ENCODE measurements at regions not wholly inside any gene's neighbourhood (a gene's known extent, or its start where the extent isn't known, plus 50 kb on each side); places are given as distances from the start of the nearest gene placed in this dataset.
A peak's percentile ranks its signal among the peaks of the same experiment; 100 is the strongest.

DNA sequence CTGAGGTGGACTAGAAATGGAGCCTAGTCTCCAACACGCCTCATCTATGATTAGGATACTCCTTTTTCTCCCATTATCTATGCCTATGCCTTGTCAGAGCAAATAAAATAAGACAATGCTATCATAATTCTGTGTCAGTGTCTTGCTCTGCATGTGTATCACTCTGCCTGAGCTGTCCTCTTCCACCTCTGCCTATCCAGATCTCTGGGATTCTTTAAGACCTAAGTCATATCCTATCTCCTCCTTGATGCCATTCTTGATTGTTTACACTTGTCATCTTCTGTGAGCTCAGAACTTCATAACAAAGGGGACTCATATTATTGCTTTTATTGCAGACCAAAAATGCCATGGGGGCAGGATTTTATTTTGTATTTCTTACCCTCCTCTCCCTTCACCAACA, 351.2 kb upstream of the C9orf72 start:
- no peak for DNase-seq

DNA sequence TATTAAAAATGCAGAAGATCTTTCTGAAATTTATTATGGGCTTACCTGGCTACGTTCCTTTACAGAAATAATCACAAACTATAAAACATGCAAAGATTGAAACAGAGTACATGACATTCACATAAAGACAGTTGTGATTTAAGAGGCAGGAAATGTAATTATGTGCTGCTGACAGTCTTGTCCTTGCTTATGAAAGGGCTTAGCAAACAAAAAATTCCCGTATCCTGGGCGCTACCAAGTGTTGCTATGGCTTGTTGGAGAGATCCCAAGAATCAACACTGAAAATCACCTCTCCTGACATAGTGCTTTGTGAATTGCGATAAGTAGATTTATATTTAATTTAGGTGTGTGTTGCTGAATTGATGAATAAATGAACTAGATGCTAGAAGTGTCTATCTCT, 352.5 kb upstream of the C9orf72 start:
- DNase-seq: no peak

DNA sequence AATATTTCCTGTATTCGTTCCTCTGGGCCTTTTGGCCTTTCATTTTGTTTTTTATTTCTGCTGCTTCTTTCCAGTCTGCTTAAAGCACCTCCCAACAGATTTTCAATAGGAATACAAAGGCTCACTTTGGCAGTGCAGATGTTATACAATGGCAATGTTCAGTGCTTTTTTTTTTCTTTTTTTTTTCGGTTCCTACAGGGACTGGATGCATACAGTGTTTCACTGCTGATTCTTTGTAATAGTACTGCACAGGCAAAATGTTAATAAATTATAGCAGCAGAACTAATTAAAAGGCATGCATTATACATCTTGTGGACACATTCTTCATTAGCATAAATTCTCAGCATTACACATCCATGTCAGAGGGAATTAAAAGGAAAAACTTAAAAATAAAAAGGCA, 356.6 kb upstream of the C9orf72 start:
- DNase-seq: no peak

DNA sequence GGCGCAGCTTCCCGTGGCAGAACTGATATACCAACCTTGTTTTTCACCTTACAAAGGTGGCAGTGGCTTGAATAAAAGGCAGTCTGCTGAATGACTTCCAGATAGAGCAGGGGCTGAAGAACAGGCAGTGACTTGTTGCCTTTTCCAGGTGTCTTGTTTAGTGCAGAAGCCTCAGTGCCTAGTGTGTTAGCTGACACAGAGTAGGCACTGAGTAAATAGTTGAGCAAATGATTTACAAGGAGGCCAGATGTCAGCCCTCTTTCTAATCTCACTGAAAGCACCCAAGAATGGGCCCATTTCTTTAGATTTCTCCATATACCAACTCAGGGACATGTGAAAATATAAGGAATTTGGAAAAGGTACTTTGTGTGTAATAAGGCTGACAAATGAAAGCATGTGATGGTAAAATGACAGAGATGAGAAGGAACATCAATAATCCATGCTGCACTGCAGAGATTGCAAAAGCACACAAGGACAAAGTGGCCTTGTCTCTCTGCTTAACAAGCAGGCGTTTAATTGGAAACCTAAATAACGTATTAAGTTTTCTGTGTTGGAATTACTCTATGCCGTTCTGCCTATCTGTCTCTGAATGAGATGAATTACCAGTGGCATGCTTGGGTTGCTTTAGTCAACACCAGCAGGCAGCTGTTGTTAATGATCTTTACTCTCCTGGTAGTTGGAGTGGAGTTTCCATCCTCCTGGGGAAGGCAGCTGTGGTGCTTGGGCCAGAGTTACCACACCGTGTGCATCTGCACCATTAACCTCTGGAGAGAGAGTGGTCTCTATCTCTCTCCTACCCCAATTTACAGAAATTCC, 360.1 kb upstream of the C9orf72 start:
- DNase-seq: peak; percentile 65

DNA sequence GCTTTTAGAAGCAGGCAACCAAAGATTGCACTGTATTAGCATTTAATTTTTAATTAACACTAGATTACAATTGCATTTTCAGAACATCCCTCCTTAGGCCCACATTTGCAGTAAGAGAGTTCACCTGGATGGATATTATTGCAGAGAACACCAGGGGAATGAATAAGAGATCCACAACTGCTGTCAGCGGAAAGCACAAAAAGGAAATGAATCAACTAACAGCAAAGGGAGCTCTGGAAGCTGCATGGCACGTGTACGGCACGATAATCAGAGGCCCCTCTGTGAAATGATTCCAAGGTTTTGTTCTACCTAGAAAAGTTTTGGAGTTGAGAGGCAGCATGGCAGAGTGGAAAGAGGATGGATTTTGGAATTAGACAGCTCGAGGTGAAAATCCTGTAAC, 361.2 kb upstream of the C9orf72 start:
- no peak for DNase-seq

DNA sequence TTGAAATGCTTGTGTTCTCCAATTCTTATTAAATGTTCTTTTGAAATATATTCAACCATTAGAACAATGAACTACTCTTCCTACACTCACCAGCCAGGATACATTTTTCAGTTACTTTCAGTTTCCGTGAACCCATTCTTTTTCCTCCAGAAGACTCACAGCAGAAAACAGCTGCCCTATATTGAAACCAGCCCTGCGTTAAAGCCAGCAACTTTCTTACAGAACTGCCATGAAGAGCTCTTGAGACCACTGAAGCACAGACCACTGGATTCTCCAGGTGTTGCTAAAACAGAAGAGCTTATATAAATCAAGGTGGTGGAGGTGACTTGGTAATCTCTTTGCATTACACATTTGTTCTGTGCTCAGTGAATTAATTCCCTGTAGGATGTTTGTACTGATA, 365.9 kb upstream of the C9orf72 start:
- no peak for DNase-seq

DNA sequence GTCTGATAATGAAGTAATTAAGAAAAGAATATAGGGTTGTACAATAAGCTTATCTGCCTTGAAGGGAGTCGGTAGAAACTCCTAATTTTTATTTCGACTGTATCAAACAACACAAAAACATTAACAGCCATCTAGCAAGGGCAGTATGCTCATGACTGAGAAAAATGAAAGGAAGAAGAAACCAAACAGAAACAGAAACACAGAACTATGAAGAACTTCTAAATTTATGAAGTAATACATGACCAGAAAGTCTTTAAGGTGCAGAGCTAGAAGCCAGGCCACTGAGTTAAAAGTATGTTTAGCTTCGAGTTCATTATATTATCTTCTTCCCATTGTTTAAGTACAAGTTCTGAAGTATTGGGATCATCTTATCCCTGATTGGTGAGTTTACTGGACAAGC, 367.3 kb upstream of the C9orf72 start:
- no peak for DNase-seq

DNA sequence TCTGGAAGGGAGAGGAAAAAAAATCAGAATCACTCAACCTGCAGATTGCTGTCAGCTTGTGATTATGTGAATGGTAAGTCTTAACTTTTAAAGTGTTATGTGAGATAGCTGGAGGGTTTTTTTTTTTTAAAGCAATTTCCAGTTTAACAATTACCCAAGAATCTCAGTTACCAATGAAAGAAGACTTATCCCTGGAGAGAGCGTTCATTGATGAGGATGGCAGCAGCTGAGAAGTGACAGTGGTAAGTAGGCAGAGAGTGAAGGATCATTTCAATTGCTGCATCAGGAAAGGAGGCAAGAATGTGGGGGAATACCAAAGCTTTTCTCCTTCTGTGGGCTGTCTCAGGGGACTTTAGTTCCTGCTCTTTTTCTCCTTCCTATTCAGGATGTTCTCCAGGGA, 370.2 kb upstream of the C9orf72 start:
- no peak for DNase-seq

DNA sequence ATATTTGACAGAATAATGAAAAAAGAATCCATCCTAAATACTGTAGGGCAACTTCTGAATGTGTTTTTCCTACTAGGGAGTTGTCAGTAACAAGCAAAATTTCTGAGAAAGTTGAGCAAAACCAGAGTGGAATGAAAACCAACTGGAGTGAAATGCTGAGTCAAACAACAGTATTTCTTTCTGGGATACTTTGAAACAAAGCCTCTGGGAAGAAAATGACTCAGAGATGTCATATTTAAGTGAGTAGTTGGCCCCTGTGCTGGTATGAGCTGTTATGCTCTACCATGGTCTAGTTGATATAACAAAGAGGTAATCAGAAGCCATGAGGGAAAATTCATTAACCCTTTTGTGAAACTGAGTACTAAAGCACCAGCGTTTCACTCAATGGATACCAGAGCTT, 372.1 kb upstream of the C9orf72 start:
- DNase-seq: no peak

DNA sequence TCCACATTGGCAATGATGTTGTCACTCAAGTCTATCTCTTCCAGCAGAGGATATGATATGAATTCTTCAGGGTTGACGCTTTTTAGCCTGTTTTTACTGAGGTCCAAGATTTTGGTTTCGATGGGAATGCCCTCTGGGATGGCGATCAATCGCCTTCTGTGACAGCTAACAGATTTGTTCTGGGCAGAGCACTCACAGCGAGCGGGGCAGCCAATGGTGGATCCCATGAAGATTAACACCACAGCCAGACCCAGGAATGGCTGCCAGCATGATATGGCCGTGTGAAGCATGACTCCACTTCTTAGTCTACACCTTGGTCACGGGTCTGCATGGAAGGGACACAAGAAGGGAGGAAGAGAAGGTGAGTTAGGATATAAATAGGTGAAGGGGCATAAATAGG, 377.1 kb upstream of the C9orf72 start:
- DNase-seq: no peak

DNA sequence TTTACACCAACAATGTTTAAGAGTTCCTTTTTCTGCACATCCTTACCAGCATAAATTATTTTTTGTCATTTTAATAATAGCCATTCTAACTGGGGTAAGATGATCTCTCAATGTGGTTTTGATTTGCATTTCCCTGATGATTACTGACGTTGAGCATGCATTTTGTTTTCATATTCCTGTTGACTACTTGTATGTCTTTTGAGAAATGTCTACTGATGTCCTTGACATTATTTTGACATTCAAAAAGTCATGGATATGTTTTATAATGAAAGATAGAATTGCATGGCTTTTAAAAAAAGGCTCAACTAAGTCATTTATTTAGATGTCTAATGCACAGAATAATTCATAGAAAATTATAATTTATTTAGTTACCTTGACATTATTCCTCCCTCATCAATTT, 381.6 kb upstream of the C9orf72 start:
- DNase-seq: no peak

DNA sequence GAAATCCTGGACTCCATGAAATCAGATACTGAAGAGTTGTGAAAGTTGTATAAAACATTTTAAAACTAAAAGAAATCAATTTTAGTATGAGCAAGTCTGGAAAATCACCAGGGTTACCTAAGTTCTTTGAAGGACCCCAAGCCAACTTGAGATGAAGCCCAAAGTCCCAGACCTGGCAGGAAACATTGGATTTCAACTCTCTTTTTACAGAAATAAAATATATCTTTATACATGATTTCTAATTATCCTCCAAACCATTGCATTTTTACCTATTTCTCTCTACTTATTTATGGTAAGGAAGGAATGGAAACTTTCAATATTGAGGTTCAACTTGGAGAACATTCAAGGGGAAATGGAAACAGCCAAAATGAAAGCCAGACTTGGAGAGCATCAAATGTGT, 390.6 kb upstream of the C9orf72 start:
- no peak for DNase-seq

DNA sequence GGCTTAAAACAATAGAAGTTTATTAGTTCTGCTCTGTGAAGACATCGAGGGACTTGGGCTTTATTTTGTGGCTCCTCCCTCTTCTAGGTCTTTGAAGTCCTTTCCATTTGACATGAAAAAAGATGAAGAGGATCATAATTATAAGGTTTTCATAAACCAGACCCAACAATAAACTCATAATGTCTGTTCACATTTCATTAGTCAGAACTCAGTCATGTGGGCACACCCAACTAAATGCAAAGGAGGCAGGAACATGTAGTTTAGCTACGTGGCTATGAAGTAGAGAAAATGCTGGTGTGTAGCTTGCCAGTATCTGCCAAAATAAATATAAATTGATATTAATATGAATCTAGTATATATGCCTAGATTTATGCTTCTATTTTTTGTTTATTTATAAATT, 393.9 kb upstream of the C9orf72 start:
- DNase-seq: no peak

DNA sequence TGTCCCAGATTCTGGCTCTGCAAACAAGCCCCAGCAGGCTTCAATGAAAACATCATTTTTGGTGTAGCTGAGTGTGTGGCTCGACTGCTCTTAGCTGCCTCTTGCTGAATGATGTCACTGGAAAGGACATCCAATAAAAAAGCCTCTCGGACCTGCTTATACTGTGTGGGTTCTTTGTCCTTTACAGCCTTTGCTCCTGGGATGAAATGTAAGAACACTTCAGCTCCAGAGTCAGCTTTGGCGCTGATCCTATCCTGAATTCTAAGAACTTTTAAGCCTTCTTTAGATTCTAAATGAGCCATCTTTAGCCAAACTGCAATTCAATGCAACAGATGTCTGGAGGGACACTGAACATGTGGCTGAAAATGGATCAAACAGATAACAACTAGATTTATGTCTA, 404.6 kb upstream of the C9orf72 start:
- peak; percentile 31 for DNase-seq

DNA sequence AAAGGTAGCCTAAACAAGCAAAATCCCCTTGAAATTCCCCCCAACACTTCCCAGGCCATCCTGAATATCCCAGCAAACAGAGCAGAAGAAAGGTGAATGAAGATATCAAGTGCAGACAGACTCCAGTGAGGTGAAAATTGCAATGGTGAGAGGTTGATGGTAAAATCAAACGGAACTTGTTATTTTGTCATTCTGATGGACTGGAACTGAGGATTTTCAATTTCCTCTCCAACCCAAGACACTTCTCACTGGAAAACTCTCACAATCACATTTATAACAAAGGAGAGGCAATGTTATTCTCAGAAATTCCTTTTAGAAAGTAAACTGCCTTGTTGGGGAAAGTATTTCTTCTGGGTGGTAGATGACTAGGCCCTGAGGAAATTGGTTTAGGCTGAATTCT, 412.4 kb upstream of the C9orf72 start:
- no peak for DNase-seq

DNA sequence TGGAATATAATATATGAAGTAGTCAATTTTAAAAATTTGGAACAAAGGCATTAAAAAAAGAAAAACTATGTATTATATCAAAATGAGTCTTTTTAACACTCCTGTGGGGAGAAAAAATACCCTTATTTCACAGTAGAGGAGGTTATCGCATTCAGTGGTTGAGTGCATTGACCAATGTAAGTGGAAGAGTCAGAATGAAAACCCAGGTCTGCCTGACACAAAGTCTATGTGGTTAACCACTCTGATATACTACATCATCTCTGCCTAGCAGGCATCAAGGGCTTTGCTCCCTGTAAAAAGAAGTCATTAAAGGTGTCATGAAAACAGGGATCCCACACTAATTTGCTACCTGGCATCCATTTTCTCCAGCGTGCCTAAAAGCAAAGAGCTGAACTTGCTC, 417.2 kb upstream of the C9orf72 start:
- DNase-seq: no peak

DNA sequence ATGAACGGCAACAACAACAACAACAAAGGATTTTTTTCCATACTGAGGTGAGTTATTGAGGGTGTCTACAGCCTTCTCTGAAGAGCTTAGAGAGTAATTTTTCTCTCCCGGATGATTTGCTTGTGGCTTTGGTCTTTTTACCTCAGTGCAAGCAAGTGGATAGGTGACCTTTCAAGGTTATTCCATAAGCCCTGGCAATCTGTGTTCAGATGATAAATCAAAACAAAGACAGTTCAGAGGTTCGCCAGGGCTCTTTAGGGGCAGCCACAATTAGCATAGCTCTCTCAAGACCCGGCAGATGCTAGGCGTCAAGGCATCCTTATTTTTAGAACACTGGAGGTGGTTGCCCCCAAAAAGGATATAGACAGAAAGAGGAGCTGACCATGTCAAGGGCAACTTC, 417.9 kb upstream of the C9orf72 start:
- DNase-seq: no peak

DNA sequence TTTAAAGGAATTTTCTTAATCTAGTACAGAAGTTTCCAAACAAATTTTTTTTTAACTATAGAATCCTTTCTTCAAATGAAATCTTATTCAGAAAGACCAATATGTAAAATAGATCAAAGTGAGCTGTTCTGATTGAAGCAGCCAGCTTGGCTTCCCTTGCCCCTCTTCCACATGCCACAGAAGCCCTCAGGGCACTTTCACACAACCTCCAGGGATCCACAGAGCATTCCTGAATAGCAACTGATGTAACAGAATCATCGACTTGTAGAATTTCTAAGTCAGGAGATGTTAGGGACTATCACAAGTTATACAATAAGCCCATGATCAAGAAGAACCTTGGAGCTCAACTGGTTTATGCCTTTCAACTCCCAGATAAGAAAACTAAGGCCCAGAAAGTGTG, 427.8 kb upstream of the C9orf72 start:
- DNase-seq: no peak

DNA sequence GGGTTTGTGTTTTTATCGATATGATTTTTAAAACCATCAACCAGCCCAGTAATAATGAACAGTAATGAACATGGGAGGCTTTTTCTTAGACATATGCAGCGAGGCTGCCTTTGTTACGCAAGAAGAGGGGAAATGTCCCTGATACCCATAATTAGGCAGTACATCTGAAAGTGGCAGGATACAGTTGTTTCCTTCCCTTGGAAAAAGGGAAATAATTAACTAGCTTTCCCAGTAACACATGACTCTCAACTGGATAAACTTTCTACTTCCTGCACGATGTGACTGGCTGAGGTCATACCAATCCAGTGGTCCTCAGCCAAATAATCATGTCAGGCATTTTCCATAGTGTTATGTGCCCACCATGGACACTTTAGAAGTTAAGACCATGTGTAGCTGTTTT, 431.6 kb upstream of the C9orf72 start:
- no peak for DNase-seq

DNA sequence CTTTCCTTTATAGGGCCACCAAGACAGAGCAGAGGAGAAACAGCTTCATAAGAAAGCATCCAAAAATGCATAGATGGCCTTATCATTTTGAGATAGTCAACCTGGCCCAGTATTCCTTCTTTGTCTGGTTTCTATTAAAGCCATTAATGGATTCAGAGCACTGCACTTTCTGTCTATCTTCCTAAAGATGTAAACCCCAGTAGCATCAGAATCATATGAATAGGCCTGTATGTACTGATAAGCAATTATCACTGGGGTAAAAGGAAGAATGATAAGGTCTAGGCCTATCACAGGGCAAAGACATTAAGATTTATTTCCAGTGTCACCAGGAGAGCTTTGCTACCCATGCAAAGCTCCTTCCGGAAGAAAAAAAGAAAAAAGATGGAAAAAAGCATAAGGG, 432.5 kb upstream of the C9orf72 start:
- no peak for DNase-seq

DNA sequence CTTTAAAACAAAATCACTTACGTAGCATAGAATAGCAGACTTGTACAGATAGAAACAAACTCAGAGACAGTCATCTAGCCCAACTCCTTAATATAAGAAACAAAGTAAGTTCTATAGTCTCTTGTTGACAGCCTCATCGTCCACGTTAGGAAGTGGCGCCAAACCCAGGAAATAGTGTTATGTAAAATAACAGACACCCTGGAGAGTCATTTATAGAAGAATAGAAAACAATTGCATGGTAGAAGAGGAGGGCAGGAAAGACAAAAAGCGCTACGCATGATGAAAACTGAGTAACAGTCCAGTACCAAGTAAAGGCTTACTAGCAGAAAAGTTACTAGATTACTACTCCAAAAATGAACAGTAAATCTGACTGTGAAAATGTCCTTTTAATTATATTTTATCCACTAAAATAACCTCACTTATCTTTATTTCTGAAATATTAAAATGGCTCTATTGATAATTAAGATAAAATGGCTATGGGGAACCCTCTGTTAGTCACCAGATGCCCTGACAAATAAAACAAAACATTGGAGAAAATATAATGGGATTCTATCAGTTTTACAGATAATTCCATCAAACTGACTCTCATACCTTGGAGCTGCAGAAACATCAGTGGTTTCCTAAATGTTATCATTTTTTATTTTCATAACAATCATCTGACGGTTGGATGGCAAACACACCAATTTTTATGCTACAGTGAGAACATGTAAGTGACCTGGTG, 434.0 kb upstream of the C9orf72 start:
- DNase-seq: no peak

DNA sequence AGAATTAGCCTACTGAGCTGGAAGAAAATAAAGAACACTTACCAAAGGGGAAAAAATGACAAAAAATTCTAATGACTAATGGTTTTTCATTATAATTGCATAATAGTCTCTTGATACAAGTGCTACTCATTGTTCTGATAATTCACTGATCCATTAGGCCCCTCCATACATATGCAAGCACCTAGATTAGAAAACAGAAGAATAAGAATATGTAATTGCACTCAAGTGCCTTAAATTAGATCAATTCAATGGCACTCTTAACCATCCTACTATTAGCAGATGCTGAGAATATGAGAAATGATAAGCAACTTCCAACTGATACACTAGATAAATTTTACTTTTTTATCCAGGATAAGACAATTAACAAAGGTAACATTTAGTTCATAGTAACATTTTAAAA, 440.9 kb upstream of the C9orf72 start:
- no peak for DNase-seq

DNA sequence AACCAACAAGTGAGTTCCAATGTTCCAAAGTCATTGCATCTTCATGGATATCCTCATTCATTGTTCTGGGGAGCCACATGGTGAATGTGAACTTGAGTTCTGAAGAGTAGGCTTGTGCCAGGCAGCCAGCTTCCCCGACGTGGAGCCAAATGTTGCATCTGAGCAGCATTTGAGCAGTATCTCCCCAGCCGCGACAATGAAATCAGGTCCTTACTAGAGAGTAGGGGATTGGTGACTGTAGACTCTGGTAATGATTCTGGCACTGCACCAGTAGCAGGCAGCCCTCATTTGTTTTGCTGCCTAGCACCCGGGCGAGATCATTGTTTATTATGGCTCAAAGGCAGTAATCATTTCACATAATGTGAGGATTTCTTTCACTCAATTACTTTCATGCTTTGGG, 451.4 kb upstream of the C9orf72 start:
- no peak for DNase-seq

DNA sequence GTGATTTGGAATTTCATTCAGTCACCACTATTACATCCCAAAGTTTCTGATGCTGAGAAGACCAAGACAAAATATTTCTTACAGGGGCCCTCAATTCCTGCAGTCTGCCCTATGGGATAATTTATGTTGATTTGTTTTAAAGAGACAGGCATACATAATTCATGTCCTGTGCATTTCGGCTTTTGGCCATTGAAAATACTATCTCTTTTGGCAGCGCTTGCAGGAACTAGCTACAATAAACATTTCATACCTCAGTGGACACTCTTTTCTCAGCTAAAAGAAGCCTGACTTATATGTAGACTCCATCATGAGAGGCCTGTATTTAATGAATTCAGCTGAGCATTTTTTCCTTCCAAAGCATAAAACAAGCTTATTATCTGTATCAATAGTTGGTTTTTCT, 451.9 kb upstream of the C9orf72 start:
- DNase-seq: no peak

Data from eye (tissue), 1 donor.